Naive thymus-derived CD4-positive, alpha-beta T cell (primary cell): ENCODE measurements at regions not wholly inside any gene's neighbourhood (a gene's known extent, or its start where the extent isn't known, plus 50 kb on each side); places are given as distances from the start of the nearest gene placed in this dataset.
A peak's percentile ranks its signal among the peaks of the same experiment; 100 is the strongest.

ENCODE experiments used
- ATAC-seq: fragments of 150-1000 bp; cut with Tn5 transposase; 2 replicates; pipeline ENCODE4 v1.10.0; 2021; ENCODE audit warnings: mild to moderate bottlenecking, moderate library complexity
- CTCF ChIA-PET: fragments of 350-600 bp; sonication (Branson Sonifier 250); formaldehyde crosslinking; loops from one replicate; lab custom pipeline; 2021; ENCODE audit warnings: antibody characterized with exemption; lab: Charles Lee
- POLR2A ChIA-PET: fragments of 350-600 bp; sonication (Branson Sonifier 250); formaldehyde crosslinking; loops from one replicate; lab custom pipeline; 2021; ENCODE audit warnings: antibody characterized with exemption, inconsistent platforms; lab: Charles Lee
- DNase-seq, 9 donors: peaks; one replicate each; pipeline versions ENCODE4 v3.0.0 to v3.0.0-alpha.2; 2020 to 2022; ENCODE audit warnings: mixed read lengths in 1 of 9
- H3K27ac ChIP-seq: one replicate; pipeline ENCODE4 v1.7.0; 2013; ENCODE audit warnings: mild to moderate bottlenecking, low read depth, low read length, moderate library complexity
- H3K27me3 ChIP-seq, 2 donors: one replicate each; pipeline ENCODE4 v1.7.0; 2013; ENCODE audit warnings: low read length in 2 of 2, mild to moderate bottlenecking in 2 of 2, moderate library complexity in 2 of 2; ENCODE audit not compliant: control insufficient read depth in 2 of 2, insufficient read depth in 2 of 2
- H3K36me3 ChIP-seq, 3 experiments: 1 replicate in 2 of 3; 2 replicates in 1 of 3; pipeline ENCODE4 v1.7.0; 2013; ENCODE audit warnings: low read length in 3 of 3, mild to moderate bottlenecking in 3 of 3, moderate library complexity in 1 of 3; ENCODE audit not compliant: insufficient read depth in 3 of 3, control insufficient read depth in 2 of 3
- H3K4me1 ChIP-seq, 2 donors: one replicate each; pipeline ENCODE4 v1.7.0; 2013; ENCODE audit warnings: low read length in 2 of 2, mild to moderate bottlenecking in 2 of 2, moderate library complexity in 1 of 2; ENCODE audit not compliant: control insufficient read depth in 2 of 2, insufficient read depth in 2 of 2
- H3K4me3 ChIP-seq: 2 replicates; pipeline ENCODE4 v1.7.0; 2013; ENCODE audit warnings: mild to moderate bottlenecking, low read length
- H3K9me3 ChIP-seq, 3 experiments: 1 replicate in 2 of 3; 2 replicates in 1 of 3; pipeline ENCODE4 v1.7.0; 2013; ENCODE audit warnings: low read length in 3 of 3; ENCODE audit not compliant: control insufficient read depth in 2 of 3
- H3K27ac Mint-ChIP-seq, 9 donors: one replicate each; pipeline ENCODE4 v1.8.0; 2020 to 2022; ENCODE audit warnings: mixed read lengths in 9 of 9, mild to moderate bottlenecking in 8 of 9, moderate library complexity in 5 of 9, inconsistent platforms in 2 of 9
- H3K27me3 Mint-ChIP-seq, 5 donors: one replicate each; pipeline ENCODE4 v1.8.0; 2021 to 2022; ENCODE audit warnings: mixed read lengths in 5 of 5, mild to moderate bottlenecking in 1 of 5
- H3K36me3 Mint-ChIP-seq, 5 donors: one replicate each; pipeline ENCODE4 v1.8.0; 2020 to 2022; ENCODE audit warnings: mixed read lengths in 5 of 5, mild to moderate bottlenecking in 3 of 5, inconsistent platforms in 1 of 5
- H3K4me1 Mint-ChIP-seq, 7 donors: one replicate each; pipeline ENCODE4 v1.8.0; 2020 to 2022; ENCODE audit warnings: mixed read lengths in 7 of 7, mild to moderate bottlenecking in 3 of 7, inconsistent platforms in 1 of 7
- H3K4me3 Mint-ChIP-seq, 10 donors: one replicate each; pipeline ENCODE4 v1.8.0; 2020 to 2022; ENCODE audit warnings: mild to moderate bottlenecking in 10 of 10, mixed read lengths in 10 of 10, moderate library complexity in 6 of 10, inconsistent platforms in 2 of 10
- H3K9me3 Mint-ChIP-seq, 11 donors: one replicate each; pipeline ENCODE4 v1.8.0; 2020 to 2022; ENCODE audit warnings: mixed read lengths in 11 of 11, mild to moderate bottlenecking in 4 of 11, inconsistent platforms in 1 of 11, moderate library complexity in 1 of 11
- intact Hi-C, 2 donors: fragments of 100-400 bp; cut with micrococcal nuclease; formaldehyde crosslinking; loops; one replicate each; pipeline ENCODE4 v1.15.1; 2023

- Histone ChIP-seq H3K4me3 (no peak overlapping the region), H3K4me1 (no peaks in the 10 kb centered on the region), H3K27ac (no peak overlapping the region), H3K9me3 (no peaks in the 10 kb centered on the region), H3K27me3 (no peaks in the 10 kb centered on the region), H3K36me3 (no peaks in the 10 kb centered on the region)
- no peaks in the 10 kb centered on the region for H3K27me3 Mint-ChIP-seq
- no peak overlapping the region for H3K4me3 Mint-ChIP-seq
- DNase-seq (no peak), ATAC-seq (no peak)
- POLR2A ChIA-PET: interaction anchor here (0.6 kb wide), 1 partner anchor 1342 kb away, joined by 4 read pairs; no protein-coding TSS in a partner anchor
- intact Hi-C loops: no loop called here
- H3K4me1 Mint-ChIP-seq: peaks cover 0 to 4% (median 0%) of the 10 kb centered on the region in 7 donors
- H3K36me3 Mint-ChIP-seq: no peaks in the 10 kb centered on the region
- CTCF ChIA-PET: no interaction called here
- H3K9me3 Mint-ChIP-seq: no peaks in the 10 kb centered on the region
- H3K27ac Mint-ChIP-seq: no peak overlapping the region
These were observed 257.5 kb downstream of the SHQ1 start for GRCh38 chr3:72590732-72591221.

DNA sequence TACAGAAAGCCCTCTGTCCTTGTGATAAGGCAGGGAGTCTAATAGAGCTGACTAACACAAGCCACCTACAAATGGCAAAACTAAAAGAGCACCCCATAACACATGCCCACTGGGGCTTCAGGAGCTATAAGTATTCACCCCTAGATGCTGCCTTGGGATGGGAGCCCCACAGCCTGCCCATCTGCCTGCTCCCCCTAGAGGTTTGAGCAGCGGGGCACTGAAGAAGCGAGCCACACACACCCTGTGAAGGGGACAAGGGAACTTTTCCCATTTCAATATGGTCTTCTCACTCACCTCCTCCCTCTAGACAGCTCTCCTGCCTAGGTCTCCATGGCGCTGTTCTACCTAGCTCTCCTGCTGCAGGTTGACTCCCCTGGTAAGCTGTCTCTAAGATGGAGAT, 261.0 kb downstream of the SHQ1 start:
- no peak overlapping the region for H3K27ac ChIP-seq
- H3K9me3 ChIP-seq: no peaks in the 10 kb centered on the region
- CTCF ChIA-PET: no interaction called here
- DNase-seq (no peak), ATAC-seq (no peak)
- intact Hi-C loops: no loop called here
- POLR2A ChIA-PET: no interaction called here
- Mint-ChIP-seq H3K36me3 (no peaks in the 10 kb centered on the region), H3K27ac (no peak overlapping the region), H3K4me3 (no peak overlapping the region), H3K4me1 (no peaks in the 10 kb centered on the region), H3K27me3 (no peaks in the 10 kb centered on the region), H3K9me3 (no peaks in the 10 kb centered on the region)
- no peaks in the 10 kb centered on the region for H3K36me3 ChIP-seq
- H3K4me3 ChIP-seq: no peak overlapping the region
- H3K27me3 ChIP-seq: no peaks in the 10 kb centered on the region
- H3K4me1 ChIP-seq: no peaks in the 10 kb centered on the region

DNA sequence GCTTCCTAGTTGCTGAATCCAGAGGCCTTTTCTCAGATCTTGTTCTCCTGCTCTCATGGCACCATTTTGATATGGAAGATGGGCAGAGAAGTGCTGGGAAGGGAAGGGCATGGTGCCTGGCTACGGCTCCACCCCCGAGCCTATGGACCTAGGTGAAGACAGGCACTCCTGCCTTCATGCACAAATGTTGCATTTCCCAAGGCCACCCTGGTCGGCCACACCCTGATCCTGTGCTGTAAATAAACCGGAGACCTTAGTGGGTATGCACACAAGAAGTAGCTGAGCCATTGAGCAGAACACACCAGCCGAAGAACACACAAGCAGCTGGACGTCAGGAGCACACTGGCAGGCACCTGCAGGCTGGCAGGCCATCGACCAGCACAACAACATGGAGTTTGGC, 261.6 kb downstream of the SHQ1 start:
- ATAC-seq: no peak
- H3K9me3 Mint-ChIP-seq: no peaks in the 10 kb centered on the region
- Histone ChIP-seq H3K27ac (no peak overlapping the region), H3K36me3 (no peaks in the 10 kb centered on the region), H3K27me3 (no peaks in the 10 kb centered on the region), H3K4me3 (no peak overlapping the region), H3K4me1 (no peaks in the 10 kb centered on the region), H3K9me3 (no peaks in the 10 kb centered on the region)
- no peaks in the 10 kb centered on the region for H3K36me3 Mint-ChIP-seq
- intact Hi-C loops: no loop called here
- CTCF ChIA-PET: no interaction called here
- no peak for DNase-seq
- H3K4me1 Mint-ChIP-seq: no peaks in the 10 kb centered on the region
- POLR2A ChIA-PET: no interaction called here
- H3K27ac Mint-ChIP-seq: peak overlapping the region in 1 of 9 donors; percentile 28
- no peak overlapping the region for H3K4me3 Mint-ChIP-seq
- no peaks in the 10 kb centered on the region for H3K27me3 Mint-ChIP-seq

GRCh38 chr3:72585966-72586365, 262.3 kb downstream of the SHQ1 start:
- no peak for ATAC-seq
- intact Hi-C loops: no loop called here

DNA sequence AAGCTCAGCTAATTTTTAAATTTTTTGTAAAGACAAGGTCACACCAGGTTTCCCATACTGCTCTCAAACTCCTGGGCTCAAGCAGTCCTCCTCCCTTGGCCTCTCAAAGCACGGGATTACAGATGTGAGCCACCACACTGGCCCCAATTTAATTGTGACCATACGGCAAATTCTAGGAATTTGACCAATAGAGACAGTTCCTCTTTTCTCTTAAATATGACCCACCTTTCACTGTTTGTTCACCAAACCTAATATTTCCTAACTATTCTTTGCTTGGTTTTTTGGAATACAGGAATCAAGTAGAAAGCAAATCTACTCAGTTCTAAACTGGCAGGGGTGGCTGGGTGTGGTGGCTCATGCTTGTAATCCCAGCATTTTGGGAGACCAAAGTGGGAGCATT, 264.0 kb downstream of the SHQ1 start:
- Mint-ChIP-seq H3K4me3 (no peak overlapping the region), H3K27me3 (no peaks in the 10 kb centered on the region), H3K4me1 (no peaks in the 10 kb centered on the region), H3K9me3 (no peaks in the 10 kb centered on the region), H3K27ac (no peak overlapping the region), H3K36me3 (no peaks in the 10 kb centered on the region)
- Histone ChIP-seq H3K27ac (no peak overlapping the region), H3K36me3 (no peaks in the 10 kb centered on the region), H3K4me3 (no peak overlapping the region), H3K27me3 (no peaks in the 10 kb centered on the region), H3K4me1 (no peaks in the 10 kb centered on the region), H3K9me3 (no peaks in the 10 kb centered on the region)
- ChIA-PET CTCF (no interaction called here), POLR2A (no interaction called here)
- no peak for ATAC-seq
- intact Hi-C loops: no loop called here
- DNase-seq: no peak

More at GRCh38 chr3:72585966-72586365, 262.3 kb downstream of the SHQ1 start:
- H3K4me3 Mint-ChIP-seq: no peak overlapping the region
- H3K27ac ChIP-seq: no peak overlapping the region
- no peaks in the 10 kb centered on the region for H3K36me3 Mint-ChIP-seq
- no peaks in the 10 kb centered on the region for H3K9me3 ChIP-seq
- H3K4me1 Mint-ChIP-seq: no peaks in the 10 kb centered on the region
- POLR2A ChIA-PET: no interaction called here
- no peaks in the 10 kb centered on the region for H3K9me3 Mint-ChIP-seq
- DNase-seq: no peak
- no peaks in the 10 kb centered on the region for H3K36me3 ChIP-seq
- no peaks in the 10 kb centered on the region for H3K4me1 ChIP-seq
- H3K27me3 Mint-ChIP-seq: no peaks in the 10 kb centered on the region
- no peaks in the 10 kb centered on the region for H3K27me3 ChIP-seq
- CTCF ChIA-PET: no interaction called here
- no peak overlapping the region for H3K4me3 ChIP-seq
- H3K27ac Mint-ChIP-seq: no peak overlapping the region

DNA sequence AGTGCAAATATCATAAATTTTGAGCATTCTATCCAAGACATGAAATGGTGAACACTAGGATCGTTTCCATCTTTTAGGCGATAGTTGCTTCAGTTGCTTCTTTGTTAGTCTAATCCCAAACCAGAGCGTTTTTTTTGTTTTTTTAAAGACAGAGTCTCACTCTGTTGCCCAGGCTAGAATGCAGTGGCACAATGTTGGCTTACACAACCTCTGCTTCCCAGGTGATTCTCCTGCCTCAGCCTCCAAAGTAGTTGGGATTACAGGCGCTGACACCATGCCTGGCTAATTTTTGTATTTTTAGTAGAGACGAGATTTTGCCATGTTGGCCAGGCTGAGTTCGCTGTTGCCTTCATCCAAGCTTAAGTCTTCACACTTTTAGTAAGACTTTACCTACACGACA, 265.3 kb downstream of the SHQ1 start:
- H3K4me3 Mint-ChIP-seq: no peak overlapping the region
- ATAC-seq (no peak), DNase-seq (no peak)
- ChIA-PET POLR2A (no interaction called here), CTCF (no interaction called here)
- H3K36me3 ChIP-seq: no peaks in the 10 kb centered on the region
- no peaks in the 10 kb centered on the region for H3K27me3 ChIP-seq
- no peak overlapping the region for H3K4me3 ChIP-seq
- no peaks in the 10 kb centered on the region for H3K9me3 Mint-ChIP-seq
- H3K27ac Mint-ChIP-seq: peak overlapping the region in 1 of 9 donors; percentile 52
- intact Hi-C loops: no loop called here
- no peaks in the 10 kb centered on the region for H3K4me1 ChIP-seq
- H3K4me1 Mint-ChIP-seq: no peaks in the 10 kb centered on the region
- H3K27ac ChIP-seq: no peak overlapping the region
- no peaks in the 10 kb centered on the region for H3K9me3 ChIP-seq
- H3K36me3 Mint-ChIP-seq: no peaks in the 10 kb centered on the region
- no peaks in the 10 kb centered on the region for H3K27me3 Mint-ChIP-seq

GRCh38 chr3:72582211-72582878, 265.9 kb downstream of the SHQ1 start:
- no peaks in the 10 kb centered on the region for H3K9me3 Mint-ChIP-seq
- ATAC-seq: no peak
- Histone ChIP-seq H3K36me3 (no peaks in the 10 kb centered on the region), H3K27me3 (no peaks in the 10 kb centered on the region), H3K4me1 (no peaks in the 10 kb centered on the region), H3K27ac (no peak overlapping the region), H3K9me3 (no peaks in the 10 kb centered on the region), H3K4me3 (no peak overlapping the region)
- no peaks in the 10 kb centered on the region for H3K4me1 Mint-ChIP-seq
- ChIA-PET POLR2A (no interaction called here), CTCF (no interaction called here)
- H3K36me3 Mint-ChIP-seq: no peaks in the 10 kb centered on the region
- DNase-seq: no peak
- no peak overlapping the region for H3K27ac Mint-ChIP-seq
- intact Hi-C loops: no loop called here
- H3K27me3 Mint-ChIP-seq: no peaks in the 10 kb centered on the region
- no peak overlapping the region for H3K4me3 Mint-ChIP-seq
